ENCODE measurements at regions not wholly inside any gene's neighbourhood (a gene's known extent, or its start where the extent isn't known, plus 50 kb on each side); places are given as distances from the start of the nearest gene placed in this dataset.

DNA sequence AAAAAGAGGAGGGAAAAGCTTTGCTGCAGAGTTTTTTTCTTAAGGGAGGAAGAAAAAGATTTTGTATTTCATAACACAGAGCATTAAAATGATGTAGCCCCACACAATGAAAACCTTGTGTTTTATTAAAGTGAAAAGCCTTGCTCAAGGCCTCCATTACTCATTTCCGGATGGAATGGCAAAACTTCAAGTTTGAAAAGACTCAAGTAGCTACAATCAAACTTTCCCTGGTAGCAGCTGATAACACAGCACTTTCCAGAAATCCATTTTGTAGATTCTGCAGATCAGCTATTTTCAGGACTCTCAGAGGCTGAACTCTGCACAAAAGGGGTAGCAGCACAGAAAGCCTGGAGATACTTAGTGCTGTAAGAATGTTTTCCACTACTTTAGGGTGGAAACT, 374.8 kb downstream of the NFIB start:
- TF ChIP-seq EZH2 (IDR thresholded peaks at IDR 0.05; ENCODE audit: insufficient read depth, poor library complexity, severe bottlenecking), result no peak
- no peak for TF ChIP-seq EZH2phosphoT487 (IDR thresholded peaks at IDR 0.05; ENCODE audit: insufficient read depth, low read depth)

Measured in GM23248 (cell line).